ENCODE measurements at regions not wholly inside any gene's neighbourhood (a gene's known extent, or its start where the extent isn't known, plus 50 kb on each side); places are given as distances from the start of the nearest gene placed in this dataset.

GRCh38 chr9:28900406-28900805, 1327.1 kb upstream of the C9orf72 start:
- TF ChIP-seq CTCF (IDR thresholded peaks at IDR 0.05) = no peak
- TF ChIP-seq POLR2A (IDR thresholded peaks at IDR 0.05) = no peak
- TF ChIP-seq POLR2AphosphoS5 (IDR thresholded peaks at IDR 0.05) = no peak

Measured in prostate gland (tissue), 2 donors.